Mesenchymal stem cell (in vitro differentiated cells and primary cell): ENCODE measurements at regions not wholly inside any gene's neighbourhood (a gene's known extent, or its start where the extent isn't known, plus 50 kb on each side); places are given as distances from the start of the nearest gene placed in this dataset.
A peak's percentile ranks its signal among the peaks of the same experiment; 100 is the strongest.

Experiments used
- DNase-seq: peaks from one replicate; pipeline ENCODE4 v3.0.0-alpha.2; 2013
- H2AFZ ChIP-seq: one replicate; pipeline ENCODE4 v1.6.1; 2013; ENCODE audit warnings: low read depth, mild to moderate bottlenecking, control low read depth, inconsistent platforms, low read length, moderate library complexity
- H2AK5ac ChIP-seq: 2 replicates; pipeline ENCODE4 v1.6.1; 2013; ENCODE audit warnings: low read length, moderate library complexity, mild to moderate bottlenecking, inconsistent platforms; ENCODE audit not compliant: severe bottlenecking
- H2BK120ac ChIP-seq: one replicate; pipeline ENCODE4 v1.6.1; 2013; ENCODE audit warnings: low read depth, mild to moderate bottlenecking, inconsistent platforms, low read length, moderate library complexity
- H2BK12ac ChIP-seq, 2 experiments: one replicate each; pipeline ENCODE4 v1.6.1; 2013; ENCODE audit warnings: inconsistent platforms in 2 of 2, low read length in 2 of 2, mild to moderate bottlenecking in 2 of 2, moderate library complexity in 2 of 2, control low read depth in 1 of 2
- H2BK15ac ChIP-seq: one replicate; pipeline ENCODE4 v1.6.1; 2013; ENCODE audit warnings: mild to moderate bottlenecking, low read depth, inconsistent platforms; ENCODE audit not compliant: poor library complexity, severe bottlenecking
- H2BK5ac ChIP-seq: 2 replicates; pipeline ENCODE4 v1.6.1; 2013; ENCODE audit warnings: low read depth, mild to moderate bottlenecking, low read length, control low read depth, inconsistent platforms; ENCODE audit not compliant: poor library complexity, severe bottlenecking
- H3K14ac ChIP-seq, 2 experiments: one replicate each; pipeline ENCODE4 v1.6.1; 2013; ENCODE audit warnings: inconsistent platforms in 2 of 2, low read length in 2 of 2, control low read depth in 1 of 2, mild to moderate bottlenecking in 1 of 2, moderate library complexity in 1 of 2
- H3K18ac ChIP-seq, 2 experiments: one replicate each; pipeline ENCODE4 v1.6.1; 2013; ENCODE audit warnings: inconsistent platforms in 2 of 2, low read length in 2 of 2, control low read depth in 1 of 2, low read depth in 1 of 2, mild to moderate bottlenecking in 1 of 2
- H3K23ac ChIP-seq, 2 experiments: one replicate each; pipeline ENCODE4 v1.6.1; 2013; ENCODE audit warnings: inconsistent platforms in 2 of 2, low read length in 2 of 2, mild to moderate bottlenecking in 2 of 2, moderate library complexity in 2 of 2, control low read depth in 1 of 2
- H3K27ac ChIP-seq: 2 replicates; pipeline ENCODE4 v1.5.1; 2013; ENCODE audit warnings: mild to moderate bottlenecking, moderate library complexity, low read length, control low read depth, inconsistent platforms; ENCODE audit not compliant: poor library complexity, severe bottlenecking
- H3K27me3 ChIP-seq, 2 experiments: 2 replicates each; pipeline versions ENCODE4 v1.6.1 to v1.7.0; 2013; ENCODE audit warnings: low read length in 2 of 2, mild to moderate bottlenecking in 2 of 2, moderate library complexity in 2 of 2, control low read depth in 1 of 2, inconsistent platforms in 1 of 2; ENCODE audit not compliant: control insufficient read depth in 1 of 2, insufficient read depth in 1 of 2
- H3K36me3 ChIP-seq, 2 experiments: 2 replicates each; pipeline versions ENCODE4 v1.6.1 to v1.7.0; 2013; ENCODE audit warnings: low read length in 2 of 2, control low read depth in 1 of 2, inconsistent platforms in 1 of 2, low read depth in 1 of 2, mild to moderate bottlenecking in 1 of 2; ENCODE audit not compliant: insufficient read depth in 2 of 2, control insufficient read depth in 1 of 2
- H3K4ac ChIP-seq, 2 experiments: one replicate each; pipeline ENCODE4 v1.6.1; 2013; ENCODE audit warnings: inconsistent platforms in 2 of 2, low read length in 2 of 2, mild to moderate bottlenecking in 2 of 2, moderate library complexity in 2 of 2, control low read depth in 1 of 2, low read depth in 1 of 2
- H3K4me1 ChIP-seq: 2 replicates; pipeline ENCODE4 v1.6.1; 2013; ENCODE audit warnings: low read depth, low read length, control low read depth; ENCODE audit not compliant: control insufficient read depth, insufficient read depth
- H3K4me2 ChIP-seq: 2 replicates; pipeline ENCODE4 v1.6.1; 2013; ENCODE audit warnings: low read length, mild to moderate bottlenecking, inconsistent platforms; ENCODE audit not compliant: poor library complexity, severe bottlenecking
- H3K4me3 ChIP-seq, 2 experiments: 2 replicates each; pipeline versions ENCODE4 v1.5.1 to v1.7.0; 2013; ENCODE audit warnings: low read length in 2 of 2, mild to moderate bottlenecking in 2 of 2, control low read depth in 1 of 2, low read depth in 1 of 2; ENCODE audit not compliant: insufficient read depth in 1 of 2
- H3K79me1 ChIP-seq: replicated peaks from 2 replicates; pipeline ENCODE4 v1.6.1; 2013; ENCODE audit warnings: mild to moderate bottlenecking, control low read depth, low read length, inconsistent platforms; ENCODE audit not compliant: poor library complexity, severe bottlenecking
- H3K9ac ChIP-seq: 2 replicates; pipeline ENCODE4 v1.7.0; 2013; ENCODE audit warnings: mild to moderate bottlenecking, low read length, moderate library complexity
- H3K9me3 ChIP-seq: 2 replicates; pipeline ENCODE4 v1.7.0; 2013; ENCODE audit warnings: mild to moderate bottlenecking, low read length; ENCODE audit not compliant: control insufficient read depth
- H4K8ac ChIP-seq: one replicate; pipeline ENCODE4 v1.6.1; 2013; ENCODE audit warnings: inconsistent platforms, mild to moderate bottlenecking, low read length, moderate library complexity
- H4K91ac ChIP-seq: one replicate; pipeline ENCODE4 v1.6.1; 2013; ENCODE audit warnings: mild to moderate bottlenecking, low read length, inconsistent platforms
- WGBS: methylation state at CpG from one replicate; pipeline ENCODE4 v1.1.7; 2013; ENCODE audit warnings: mixed read lengths; 5-methylcytosine and 5-hydroxymethylcytosine counted together

DNA sequence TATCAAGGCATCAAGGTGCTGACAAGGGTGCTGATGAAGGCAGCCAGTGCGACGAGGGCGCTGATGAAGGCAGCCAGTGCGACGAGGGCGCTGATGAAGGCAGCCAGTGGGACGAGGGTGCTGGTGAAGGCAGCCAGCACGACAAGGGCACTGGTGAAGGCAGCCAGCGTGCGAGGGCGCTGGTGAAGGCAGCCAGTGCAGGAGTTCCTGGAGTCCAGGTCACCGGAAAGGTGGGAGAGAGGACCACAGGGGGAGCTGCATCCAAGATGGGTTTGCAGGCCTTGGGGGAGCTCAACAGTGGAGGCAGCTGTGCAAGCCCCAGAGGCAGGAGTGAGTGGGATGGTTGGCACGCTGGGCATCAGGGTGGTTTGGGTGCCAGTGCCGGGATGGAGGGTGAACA, 176.3 kb downstream of the TBXT start:
- H2AK5ac ChIP-seq, result no peak overlapping the region
- no peaks in the 10 kb centered on the region for H3K36me3 ChIP-seq
- no peak overlapping the region for H4K8ac ChIP-seq
- DNase-seq, result no peak
- H3K4me1 ChIP-seq, result peaks cover 26% of the 10 kb centered on the region
- no peak overlapping the region for H2BK5ac ChIP-seq
- H2AFZ ChIP-seq, result no peak overlapping the region
- H3K14ac ChIP-seq, result peak overlapping the region in 1 of 2 experiments; percentile 74
- H3K4ac ChIP-seq, result no peak overlapping the region
- no peak overlapping the region for H4K91ac ChIP-seq
- no peak overlapping the region for H3K4me3 ChIP-seq
- no peak overlapping the region for H3K4me2 ChIP-seq
- no peak overlapping the region for H3K18ac ChIP-seq
- no peaks in the 10 kb centered on the region for H3K9me3 ChIP-seq
- H3K27ac ChIP-seq, result no peak overlapping the region
- no peak overlapping the region for H2BK120ac ChIP-seq
- H3K9ac ChIP-seq, result no peak overlapping the region
- no peak overlapping the region for H2BK15ac ChIP-seq
- H2BK12ac ChIP-seq, result no peak overlapping the region
- no peaks in the 10 kb centered on the region for H3K79me1 ChIP-seq
- H3K27me3 ChIP-seq, result peaks cover 44 to 50% of the 10 kb centered on the region in 2 experiments
- 78% methylated on average over 14 of the region's 14 CpGs for WGBS
- H3K23ac ChIP-seq, result peak overlapping the region in 1 of 2 experiments; percentile 32

DNA sequence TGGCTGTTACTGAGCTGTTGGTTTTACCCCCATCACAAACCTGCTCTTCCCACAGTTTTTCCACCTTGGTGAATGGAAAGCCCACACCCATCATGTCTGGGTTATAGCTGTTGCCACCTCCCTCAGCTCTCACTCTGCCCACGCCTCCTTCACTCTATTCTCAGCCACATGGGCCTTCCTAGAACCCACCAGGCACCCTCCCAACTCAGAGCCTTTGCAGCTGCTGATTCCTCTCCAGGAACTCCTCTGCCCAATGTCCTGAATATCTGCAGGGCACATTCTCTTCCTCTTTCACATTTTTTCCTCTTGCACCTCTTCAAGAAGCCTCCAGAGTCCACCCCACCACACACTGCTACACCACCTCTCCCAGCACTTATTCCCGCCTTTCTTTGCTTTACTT, 177.4 kb downstream of the TBXT start:
- Histone ChIP-seq H3K4me3 (no peak overlapping the region), H2BK12ac (no peak overlapping the region), H3K27ac (no peak overlapping the region), H2AK5ac (no peak overlapping the region), H3K9me3 (no peaks in the 10 kb centered on the region), H3K18ac (no peak overlapping the region), H4K91ac (no peak overlapping the region), H3K27me3 (peaks cover 49 to 61% of the 10 kb centered on the region in 2 experiments), H4K8ac (no peak overlapping the region), H2BK15ac (no peak overlapping the region), H2AFZ (no peak overlapping the region), H3K23ac (no peak overlapping the region), H3K36me3 (no peaks in the 10 kb centered on the region), H2BK120ac (no peak overlapping the region), H3K4me1 (peaks cover 29% of the 10 kb centered on the region), H3K4ac (no peak overlapping the region), H3K79me1 (no peaks in the 10 kb centered on the region), H3K9ac (no peak overlapping the region), H3K14ac (no peak overlapping the region), H3K4me2 (no peak overlapping the region), H2BK5ac (no peak overlapping the region)
- 62% methylated on average over 2 of the region's 2 CpGs for whole genome bisulfite sequencing
- no peak for DNase-seq

DNA sequence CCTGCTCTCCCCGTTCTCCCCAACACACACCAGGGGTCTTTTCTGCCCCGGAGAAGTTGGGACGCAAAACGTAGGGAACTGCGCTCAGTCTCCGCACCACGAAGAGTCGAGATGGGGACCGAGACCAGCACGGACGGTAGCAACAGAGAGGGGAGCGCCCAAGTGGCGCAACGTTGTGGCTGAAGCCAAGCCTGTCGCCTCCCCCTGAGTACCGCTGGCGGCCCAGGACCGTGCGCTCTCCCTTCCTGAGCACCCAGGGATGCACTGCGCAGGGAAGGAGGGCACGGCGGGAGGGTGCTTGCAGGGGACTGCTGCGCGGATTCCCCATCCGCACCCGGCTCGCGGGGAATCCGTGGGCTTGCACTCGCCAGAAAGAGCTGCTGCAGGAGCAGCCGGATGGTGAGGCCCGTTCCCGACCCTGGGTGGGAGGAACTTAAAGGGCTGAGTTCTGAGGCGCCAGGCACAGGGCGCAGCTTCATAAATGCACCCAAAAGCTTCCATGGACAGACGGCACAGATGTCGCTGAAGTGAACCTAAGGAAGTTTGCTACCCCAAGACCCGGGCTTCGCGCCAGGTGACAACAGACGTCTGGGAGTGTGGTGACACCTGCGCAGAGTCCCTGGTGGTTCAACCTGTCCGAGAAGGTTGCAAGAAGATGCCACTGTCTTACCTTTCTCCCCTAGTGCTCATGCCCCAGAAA, 178.7 kb downstream of the TBXT start:
- peak overlapping the region in 1 of 2 experiments; percentile 44 for H3K4me3 ChIP-seq
- H2BK12ac ChIP-seq, result no peak overlapping the region
- H2AK5ac ChIP-seq, result no peak overlapping the region
- H2BK5ac ChIP-seq, result no peak overlapping the region
- H3K4me2 ChIP-seq, result peak overlapping the region; percentile 99
- peaks cover 49 to 69% of the 10 kb centered on the region in 2 experiments for H3K27me3 ChIP-seq
- H3K14ac ChIP-seq, result no peak overlapping the region
- no peak overlapping the region for H3K27ac ChIP-seq
- H4K91ac ChIP-seq, result no peak overlapping the region
- H3K9me3 ChIP-seq, result no peaks in the 10 kb centered on the region
- H3K79me1 ChIP-seq, result no peaks in the 10 kb centered on the region
- no peak overlapping the region for H3K9ac ChIP-seq
- DNase-seq, result peak; percentile 40
- H3K23ac ChIP-seq, result peak overlapping the region in 1 of 2 experiments; percentile 79
- H2BK15ac ChIP-seq, result no peak overlapping the region
- H4K8ac ChIP-seq, result no peak overlapping the region
- no peak overlapping the region for H2BK120ac ChIP-seq
- peak overlapping the region in 1 of 2 experiments; percentile 5 for H3K18ac ChIP-seq
- no peak overlapping the region for H2AFZ ChIP-seq
- H3K4ac ChIP-seq, result no peak overlapping the region
- peaks cover 29% of the 10 kb centered on the region for H3K4me1 ChIP-seq
- WGBS, result 5% methylated on average over 41 of the region's 43 CpGs
- no peaks in the 10 kb centered on the region for H3K36me3 ChIP-seq

DNA sequence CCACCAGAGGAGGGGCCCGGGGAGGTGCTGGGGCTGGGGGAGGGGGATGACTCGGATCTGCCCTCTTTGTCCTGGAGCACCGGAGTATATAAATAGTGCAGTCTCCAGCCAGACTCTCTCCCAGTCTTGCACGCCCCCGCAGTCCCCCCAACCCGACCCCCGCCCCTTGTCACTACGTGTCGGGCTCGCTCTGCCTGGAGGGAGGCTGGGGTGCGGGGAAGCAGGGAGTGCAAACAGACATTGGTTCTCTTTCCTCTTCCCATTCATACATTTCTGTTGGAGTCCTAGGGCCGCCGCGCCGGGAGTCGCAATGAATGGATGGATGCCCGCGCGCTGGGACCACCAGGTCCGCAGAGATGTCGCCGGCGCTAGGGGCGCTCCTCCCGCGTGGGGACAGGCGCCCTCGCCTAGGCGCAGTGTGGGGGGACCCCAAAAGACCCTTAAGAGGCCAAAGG, 179.3 kb downstream of the TBXT start:
- no peak overlapping the region for H4K8ac ChIP-seq
- no peak overlapping the region for H2BK120ac ChIP-seq
- no peak overlapping the region for H2BK15ac ChIP-seq
- no peaks in the 10 kb centered on the region for H3K79me1 ChIP-seq
- H3K36me3 ChIP-seq, result no peaks in the 10 kb centered on the region
- no peak overlapping the region for H3K9ac ChIP-seq
- peak overlapping the region; percentile 99 for H3K4me2 ChIP-seq
- H2AFZ ChIP-seq, result no peak overlapping the region
- no peak for DNase-seq
- H3K9me3 ChIP-seq, result no peaks in the 10 kb centered on the region
- H3K18ac ChIP-seq, result no peak overlapping the region
- no peak overlapping the region for H2BK12ac ChIP-seq
- peaks cover 49 to 69% of the 10 kb centered on the region in 2 experiments for H3K27me3 ChIP-seq
- no peak overlapping the region for H4K91ac ChIP-seq
- no peak overlapping the region for H2BK5ac ChIP-seq
- H3K23ac ChIP-seq, result no peak overlapping the region
- H2AK5ac ChIP-seq, result no peak overlapping the region
- H3K4me1 ChIP-seq, result peaks cover 29% of the 10 kb centered on the region
- under 1% methylated on average over 18 of the region's 29 CpGs for WGBS
- H3K4ac ChIP-seq, result no peak overlapping the region
- H3K4me3 ChIP-seq, result peak overlapping the region; percentile 44 to 53
- H3K27ac ChIP-seq, result no peak overlapping the region
- H3K14ac ChIP-seq, result no peak overlapping the region
